Activated naive CD4-positive, alpha-beta T cell treated with Interleukin-2 at 50 U/mL for 16 hours (primary cell): ENCODE measurements at regions not wholly inside any gene's neighbourhood (a gene's known extent, or its start where the extent isn't known, plus 50 kb on each side); places are given as distances from the start of the nearest gene placed in this dataset.

Experiments used
- DNase-seq: peaks from one replicate; pipeline ENCODE4 v3.0.0-alpha.2; 2020

- no peak for DNase-seq
Measured at GRCh38 chr18:41331661-41332060, 623.4 kb upstream of the PIK3C3 start.

- DNase-seq = no peak
Measured at GRCh38 chr18:41326311-41326710, 628.7 kb upstream of the PIK3C3 start.

DNA sequence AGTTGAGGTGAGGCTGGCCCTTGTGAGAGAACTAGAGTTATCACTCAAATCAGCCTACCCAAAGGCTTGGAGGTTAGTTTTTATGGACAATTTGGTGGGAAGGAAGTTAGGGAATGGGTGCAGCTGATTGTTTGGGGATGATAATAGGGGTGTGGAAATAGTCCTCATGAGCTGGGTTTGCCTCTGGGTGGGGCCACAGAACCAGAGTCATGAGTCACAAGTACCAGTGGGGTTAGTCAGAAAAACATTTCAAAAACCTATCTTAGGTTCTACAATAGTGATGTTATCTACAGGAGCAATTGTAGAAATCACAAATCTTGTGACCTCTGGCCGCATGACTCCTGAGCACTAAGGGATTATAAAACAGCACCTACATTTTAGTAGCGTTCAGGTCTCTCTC lies 630.1 kb upstream of the PIK3C3 start:
- no peak for DNase-seq

GRCh38 chr18:41324020-41324791 lies 630.8 kb upstream of the PIK3C3 start:
- DNase-seq = no peak

GRCh38 chr18:41323044-41323443 lies 632.0 kb upstream of the PIK3C3 start:
- DNase-seq = no peak

DNA sequence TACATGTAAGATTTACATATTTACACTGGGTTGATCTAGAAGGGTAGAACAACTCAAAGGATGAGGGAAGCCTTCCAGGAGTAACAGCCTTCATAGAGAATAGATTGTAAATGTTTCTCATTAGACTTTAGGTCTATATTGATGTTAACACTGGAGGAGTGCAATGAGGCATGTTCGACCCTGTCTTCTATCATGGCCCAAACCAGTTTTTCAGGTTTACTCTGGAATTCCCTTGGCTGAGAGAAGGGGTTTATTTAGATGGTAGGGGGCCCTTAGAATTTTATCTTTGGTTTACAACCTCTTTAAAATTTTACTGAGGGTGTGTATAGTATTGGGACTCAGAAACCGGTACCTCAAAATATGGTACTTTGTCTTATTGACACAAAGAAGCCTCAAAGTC lies 634.9 kb upstream of the PIK3C3 start:
- DNase-seq = no peak

DNA sequence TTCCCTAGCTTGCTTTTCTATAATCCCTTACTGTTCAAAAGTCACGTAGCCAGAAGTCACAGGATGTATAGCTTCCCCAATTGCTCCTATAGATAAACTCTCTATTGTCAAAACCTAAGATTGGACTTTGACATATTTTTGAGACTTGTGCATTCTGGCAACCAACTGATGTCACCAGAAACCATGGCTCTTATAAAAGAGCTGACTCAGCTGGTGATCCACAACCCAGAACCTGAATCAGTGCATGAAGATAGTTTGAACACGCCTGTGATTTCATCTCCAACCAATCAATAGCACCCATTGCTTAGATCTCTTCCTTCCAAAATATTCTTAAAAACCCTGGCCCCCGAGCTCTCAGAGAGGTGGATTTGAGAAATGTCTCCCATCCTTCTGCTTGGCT lies 639.9 kb upstream of the PIK3C3 start:
- no peak for DNase-seq

DNA sequence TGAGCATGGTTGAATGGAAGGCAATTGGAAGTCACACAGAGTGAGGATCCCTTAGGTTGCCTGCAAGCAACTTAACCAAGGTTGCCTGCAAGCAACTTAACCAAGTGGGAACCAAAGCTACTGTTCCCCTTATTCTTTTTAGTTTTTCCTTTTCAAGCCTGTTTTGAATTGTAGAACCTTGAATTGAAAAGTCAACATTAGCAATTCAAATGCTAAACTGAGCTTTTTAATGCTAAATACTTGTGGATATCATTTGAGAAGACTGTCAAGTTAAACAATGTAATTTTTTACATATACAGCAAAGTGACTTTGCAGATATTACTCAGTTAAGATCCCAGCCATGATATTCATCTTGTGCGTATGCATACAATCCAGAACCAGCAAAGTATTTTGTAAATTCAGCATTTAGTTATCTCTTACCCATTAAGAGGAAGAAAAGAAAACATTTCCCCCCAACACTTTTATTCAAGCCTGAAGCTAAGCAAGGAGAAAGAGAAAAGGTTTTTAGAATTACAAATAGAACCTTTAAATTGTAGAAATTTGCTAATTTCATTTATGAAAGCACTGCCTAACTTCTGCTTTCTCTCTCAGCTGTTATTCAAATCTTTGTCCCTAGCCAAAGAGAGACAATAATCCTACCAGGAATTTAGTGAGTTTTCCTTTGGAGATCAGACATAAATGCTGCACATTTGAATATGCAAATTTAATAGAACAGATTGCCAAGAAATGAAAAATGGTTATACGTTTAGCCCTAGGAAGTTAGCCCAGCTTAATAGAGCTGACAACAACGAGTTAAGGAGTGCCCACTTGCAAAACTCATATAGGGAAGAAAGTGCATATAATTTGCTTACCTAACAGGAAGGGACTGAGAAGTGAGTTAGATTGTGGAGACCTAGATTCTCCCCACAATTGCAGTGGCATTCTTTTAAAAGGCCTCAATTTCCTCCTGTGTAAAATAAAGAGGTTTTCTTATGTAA lies 643.2 kb upstream of the PIK3C3 start:
- no peak for DNase-seq

GRCh38 chr18:41297740-41298139 lies 657.3 kb upstream of the PIK3C3 start:
- no peak for DNase-seq

- no peak for DNase-seq
Measured at GRCh38 chr18:41269294-41269693, 685.7 kb upstream of the PIK3C3 start.

GRCh38 chr18:41268271-41268670 lies 686.8 kb upstream of the PIK3C3 start:
- no peak for DNase-seq

- no peak for DNase-seq
Measured at GRCh38 chr18:41266616-41267015, 688.4 kb upstream of the PIK3C3 start.

- DNase-seq = no peak
Measured at GRCh38 chr18:41266204-41266603, 688.8 kb upstream of the PIK3C3 start.

GRCh38 chr18:41265047-41265446 lies 690.0 kb upstream of the PIK3C3 start:
- DNase-seq = no peak

DNA sequence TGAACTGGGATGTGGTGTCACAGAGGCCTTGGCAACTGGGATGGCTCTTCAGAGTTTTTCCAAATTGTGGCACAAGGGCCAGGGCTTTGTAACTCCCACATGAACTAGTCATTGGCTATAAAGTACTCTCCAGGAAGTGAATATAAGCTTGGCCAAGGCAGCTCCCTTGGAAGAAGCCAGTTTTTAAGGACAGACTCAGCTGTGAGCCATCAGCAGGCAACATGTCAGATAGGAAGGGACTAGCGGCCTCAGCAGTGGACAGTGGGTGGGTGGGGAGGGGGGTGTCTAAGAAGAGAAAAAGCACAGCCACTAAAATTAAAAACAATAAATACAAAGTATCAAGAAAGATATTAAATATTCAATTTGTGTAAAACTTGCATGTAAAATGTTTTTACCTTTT lies 691.1 kb upstream of the PIK3C3 start:
- no peak for DNase-seq

GRCh38 chr18:41262688-41263087 lies 692.3 kb upstream of the PIK3C3 start:
- DNase-seq = no peak

- no peak for DNase-seq
Measured at GRCh38 chr18:41244591-41245037, 710.4 kb upstream of the PIK3C3 start.

- no peak for DNase-seq
Measured at GRCh38 chr18:41237317-41237716, 717.7 kb upstream of the PIK3C3 start.

- DNase-seq = no peak
Measured at GRCh38 chr18:41231681-41232080, 723.4 kb upstream of the PIK3C3 start.

- DNase-seq = no peak
Measured at GRCh38 chr18:41227993-41228392, 727.0 kb upstream of the PIK3C3 start.

DNA sequence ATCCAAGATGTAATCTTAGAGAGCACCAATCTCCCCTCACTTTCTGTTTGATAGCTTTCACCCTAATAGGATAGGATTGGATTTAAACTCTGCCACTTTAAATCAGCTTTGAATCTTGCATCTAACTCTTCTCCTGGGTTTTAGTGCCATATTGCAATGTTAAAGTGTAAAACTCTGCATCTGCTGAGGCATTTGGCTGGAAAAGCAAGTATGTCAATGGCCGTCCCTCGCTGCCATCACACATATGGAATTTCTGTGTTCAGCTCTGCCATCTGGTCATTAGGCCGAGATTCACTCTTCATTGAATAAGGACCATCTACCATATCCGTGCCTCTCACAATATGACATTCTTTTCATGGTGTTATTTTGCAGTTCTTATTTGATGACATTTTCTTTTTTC lies 728.1 kb upstream of the PIK3C3 start:
- no peak for DNase-seq

- no peak for DNase-seq
Measured at GRCh38 chr18:41226186-41226585, 728.8 kb upstream of the PIK3C3 start.

GRCh38 chr18:41216341-41217003 lies 738.6 kb upstream of the PIK3C3 start:
- DNase-seq = no peak
